DMS153 treated with DMSO at 0.1 percent for 48 hours (cell line): ENCODE measurements at regions not wholly inside any gene's neighbourhood (a gene's known extent, or its start where the extent isn't known, plus 50 kb on each side); places are given as distances from the start of the nearest gene placed in this dataset.

Experiments
- DNase-seq: peaks from one replicate; lab custom pipeline; 2025; ENCODE audit not compliant: unreplicated experiment; lab: John Stamatoyannopoulos, UW

DNA sequence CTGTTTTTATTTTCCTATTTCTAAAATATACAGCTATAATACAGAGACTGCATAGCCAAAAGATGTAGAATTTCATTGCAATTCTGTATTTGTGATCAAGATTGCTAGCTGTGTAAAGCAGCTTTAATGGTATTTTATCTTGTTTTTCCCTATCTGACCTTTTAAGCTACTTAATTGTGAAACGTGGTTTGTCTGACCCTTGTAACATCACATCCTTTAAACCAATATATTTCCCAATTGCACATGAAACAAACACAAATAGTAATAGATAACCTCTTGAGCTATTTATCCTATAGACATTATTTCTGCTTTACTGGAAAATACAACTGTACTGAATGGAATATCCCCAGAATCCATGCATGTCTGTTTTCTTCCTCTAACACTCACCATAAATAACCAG lies 112.2 kb upstream of the PLPPR4 start:
- DNase-seq = no peak

DNA sequence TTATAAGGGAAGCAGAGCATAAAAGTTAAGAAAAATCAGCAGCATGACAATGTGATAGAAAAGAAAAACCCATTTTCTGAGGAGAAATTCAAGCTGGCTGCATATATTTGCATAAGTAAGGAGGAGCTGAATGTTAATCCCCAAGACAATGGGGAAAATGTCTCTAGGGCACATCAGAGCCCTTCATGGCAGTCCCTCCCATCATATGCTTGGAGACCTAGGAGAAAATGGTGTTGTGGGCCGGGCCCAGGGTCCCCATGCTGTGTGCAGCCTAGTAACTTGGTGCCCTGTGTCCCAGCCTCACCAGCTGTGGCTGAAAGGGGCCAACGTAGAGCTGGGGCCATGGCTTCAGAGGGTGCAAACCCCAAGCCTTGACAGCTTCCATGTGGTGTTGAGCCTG lies 100.6 kb upstream of the PLPPR4 start:
- no peak for DNase-seq

DNA sequence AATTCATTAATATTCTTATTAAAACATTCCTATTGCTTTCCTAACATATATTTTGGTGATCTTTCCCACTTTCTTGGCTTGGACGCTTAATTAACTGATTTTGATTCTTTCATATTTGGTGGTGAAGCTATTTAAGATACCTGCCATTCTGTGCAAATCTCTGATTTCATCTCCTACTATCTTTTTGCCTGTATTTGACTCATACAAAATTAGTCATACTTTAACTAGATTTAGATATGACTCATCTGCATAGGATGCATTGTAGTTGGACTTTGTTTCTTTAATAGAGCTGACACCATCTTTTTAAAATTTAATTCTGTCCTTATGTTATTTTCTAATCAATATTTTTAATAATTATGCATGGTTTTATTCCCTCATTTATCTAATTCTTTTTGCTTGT lies 93.8 kb upstream of the PLPPR4 start:
- no peak for DNase-seq

GRCh38 chr1:99171184-99171813 lies 93.0 kb upstream of the PLPPR4 start:
- DNase-seq = no peak

- DNase-seq = no peak
Observed at GRCh38 chr1:99173282-99173681, 91.0 kb upstream of the PLPPR4 start.

GRCh38 chr1:99173900-99174299 lies 90.4 kb upstream of the PLPPR4 start:
- no peak for DNase-seq

- no peak for DNase-seq
Observed at GRCh38 chr1:99176753-99177152, 87.5 kb upstream of the PLPPR4 start.

DNA sequence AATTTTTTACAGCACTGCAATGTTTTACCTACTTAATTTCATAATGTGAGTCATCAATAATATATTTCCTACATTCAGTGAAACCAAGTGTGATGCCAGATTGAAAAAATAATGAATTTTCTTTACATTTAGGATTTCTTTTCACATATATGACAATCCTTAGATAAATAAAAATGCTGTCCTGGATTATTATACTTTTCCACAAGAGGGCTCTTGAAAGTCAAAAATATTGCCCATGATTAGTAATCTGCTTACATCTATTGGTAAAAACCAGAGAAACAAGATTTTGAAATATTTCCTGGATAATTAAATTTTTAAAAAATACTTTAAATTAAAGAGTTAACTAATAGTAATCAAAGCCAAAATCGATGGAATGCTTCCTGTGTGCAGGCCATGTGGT lies 86.8 kb upstream of the PLPPR4 start:
- no peak for DNase-seq

DNA sequence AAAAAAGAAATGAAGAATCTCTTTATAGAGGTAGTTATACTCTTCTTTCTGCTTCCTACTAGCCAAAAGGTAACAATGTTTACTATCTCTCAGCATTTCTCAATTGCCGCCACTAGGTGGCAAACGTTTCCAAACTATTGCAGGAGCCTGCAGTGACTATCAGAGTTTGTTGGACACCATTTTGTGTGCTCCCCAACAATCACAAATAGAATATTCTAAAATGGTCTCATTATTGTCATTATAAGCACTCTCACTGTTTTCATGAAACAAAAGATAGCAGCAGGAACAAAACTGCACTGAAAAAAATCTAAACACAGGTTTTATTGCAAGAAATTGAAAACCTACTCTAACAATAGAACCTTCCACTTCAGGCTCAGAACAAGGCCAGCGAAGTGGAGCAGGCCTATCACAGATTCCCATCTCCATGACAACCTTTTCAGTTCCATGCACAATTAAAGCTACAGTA lies 83.9 kb upstream of the PLPPR4 start:
- peak; percentile 85 for DNase-seq

GRCh38 chr1:99180915-99181314 lies 83.4 kb upstream of the PLPPR4 start:
- no peak for DNase-seq

DNA sequence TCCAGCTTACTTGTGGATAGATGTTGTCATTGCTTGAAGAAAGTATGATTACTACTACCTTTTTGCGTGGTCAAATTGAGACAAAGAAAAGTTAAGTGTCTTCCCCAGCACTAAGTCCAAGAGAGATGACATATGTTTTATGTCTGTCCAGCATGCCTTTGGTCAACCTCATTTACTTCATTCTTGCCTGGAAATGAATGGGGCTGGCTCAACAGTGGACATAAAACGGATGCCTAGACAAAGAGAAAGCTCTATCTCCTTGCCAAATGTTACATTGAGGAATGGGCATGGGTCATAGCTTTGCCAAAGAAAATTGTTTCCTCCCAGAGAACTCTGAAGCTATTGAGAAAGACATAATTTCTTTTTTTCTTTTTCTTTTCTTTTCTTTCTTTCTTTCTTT lies 82.4 kb upstream of the PLPPR4 start:
- no peak for DNase-seq

GRCh38 chr1:99185196-99185595 lies 79.1 kb upstream of the PLPPR4 start:
- no peak for DNase-seq

DNA sequence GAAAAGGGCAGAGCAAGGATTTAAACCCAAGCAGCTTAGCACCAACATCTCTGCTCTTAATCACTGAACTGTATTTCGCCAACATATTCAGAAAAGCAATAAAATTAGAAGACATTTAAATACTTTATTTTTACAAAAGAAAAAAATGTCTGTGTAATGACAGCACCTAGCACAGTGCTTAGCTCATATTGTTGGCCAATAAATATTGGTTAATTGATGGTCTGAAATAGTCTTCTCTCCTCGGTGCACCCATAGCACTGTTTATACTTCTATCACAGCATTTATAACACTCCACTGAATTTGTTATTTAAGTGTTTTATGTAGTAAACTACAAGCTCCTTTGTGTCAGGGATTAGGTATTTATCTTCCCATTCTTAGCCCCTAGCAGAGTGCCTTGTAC lies 70.9 kb upstream of the PLPPR4 start:
- no peak for DNase-seq

DNA sequence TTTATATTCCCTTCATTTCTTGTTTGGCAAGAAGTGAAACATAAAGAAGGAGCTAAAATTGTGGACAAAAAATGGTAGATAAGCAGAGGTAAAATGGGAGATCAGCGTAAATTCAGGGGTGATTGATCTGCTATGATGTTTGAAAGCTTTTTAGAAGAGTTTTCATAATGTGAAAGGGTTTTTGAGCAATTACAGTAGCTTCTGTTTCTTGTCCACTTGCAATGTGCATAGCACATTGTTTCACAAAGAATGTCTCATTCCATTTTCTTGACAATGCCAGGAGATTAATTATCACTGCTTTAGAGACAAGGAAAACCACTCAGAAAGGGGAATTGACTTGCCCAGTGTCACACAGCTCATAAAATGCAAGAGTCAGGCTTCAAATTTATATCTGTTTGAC lies 65.9 kb upstream of the PLPPR4 start:
- DNase-seq = no peak

- no peak for DNase-seq
Observed at GRCh38 chr1:99207216-99207615, 57.1 kb upstream of the PLPPR4 start.
